Neutrophil (primary cell): ENCODE measurements at regions not wholly inside any gene's neighbourhood (a gene's known extent, or its start where the extent isn't known, plus 50 kb on each side); places are given as distances from the start of the nearest gene placed in this dataset.

Source experiments
- H3K27ac ChIP-seq: fragments of 200-600 bp; sonication (generic); 2 replicates; pipeline ENCODE4 v1.5.1; 2016; ENCODE audit warnings: mild to moderate bottlenecking, moderate library complexity
- H3K27me3 ChIP-seq: fragments of 200-600 bp; sonication (generic); 2 replicates; pipeline ENCODE4 v1.6.0; 2016; ENCODE audit warnings: mild to moderate bottlenecking
- H3K36me3 ChIP-seq: fragments of 200-600 bp; sonication (generic); 2 replicates; pipeline ENCODE4 v1.5.1; 2017
- H3K4me1 ChIP-seq, 2 experiments: fragments of 200-600 bp in 1 of 2; sonication (generic) in 1 of 2; 1 replicate in 1 of 2; 2 replicates in 1 of 2; pipeline versions ENCODE4 v1.5.1 to v1.6.1; 2013 to 2016; ENCODE audit warnings: low read depth in 1 of 2, low read length in 1 of 2, mild to moderate bottlenecking in 1 of 2, moderate library complexity in 1 of 2; ENCODE audit not compliant: control insufficient read depth in 1 of 2, insufficient read depth in 1 of 2
- H3K4me3 ChIP-seq, 2 experiments: fragments of 200-600 bp in 1 of 2; sonication (generic) in 1 of 2; 1 replicate in 1 of 2; 2 replicates in 1 of 2; pipeline ENCODE4 v1.5.1; 2013 to 2016; ENCODE audit warnings: low read depth in 1 of 2, low read length in 1 of 2, mild to moderate bottlenecking in 1 of 2, moderate library complexity in 1 of 2
- H3K9me3 ChIP-seq: fragments of 200-600 bp; sonication (generic); 2 replicates; pipeline ENCODE4 v1.5.1; 2016
- TF ChIP-seq, protein P1 (sequence below): fragments of 200-600 bp; sonication (generic); IDR thresholded peaks from 2 replicates; pipeline ENCODE4 v1.5.1; 2016; ENCODE audit warnings: antibody characterized with exemption

DNA sequence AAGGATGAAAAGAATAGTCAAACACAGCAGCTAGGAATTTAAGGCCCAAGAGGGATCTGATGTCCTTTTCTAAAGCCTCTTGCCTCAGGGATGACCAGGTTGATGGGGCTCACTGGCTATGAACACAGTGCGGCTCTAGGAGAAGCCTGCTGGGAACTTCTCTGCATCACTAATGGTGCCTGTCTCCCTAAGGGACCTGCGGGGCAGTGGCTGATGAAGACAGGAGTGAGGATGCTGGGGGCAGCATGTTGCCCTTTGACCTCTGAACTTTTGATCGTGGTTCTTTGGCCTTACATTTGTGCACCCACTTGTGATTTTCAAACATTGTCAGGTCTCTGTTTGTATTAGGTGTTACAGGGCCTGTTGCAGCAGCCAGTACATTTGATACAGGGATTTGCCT is 64.9 kb upstream of the KLHL25 start:
- Histone ChIP-seq H3K4me3 (no peak overlapping the region), H3K36me3 (no peaks in the 10 kb centered on the region), H3K4me1 (no peaks in the 10 kb centered on the region), H3K27ac (no peak overlapping the region), H3K27me3 (peaks cover 31% of the 10 kb centered on the region), H3K9me3 (no peaks in the 10 kb centered on the region)
- TF ChIP-seq, protein P1, sequence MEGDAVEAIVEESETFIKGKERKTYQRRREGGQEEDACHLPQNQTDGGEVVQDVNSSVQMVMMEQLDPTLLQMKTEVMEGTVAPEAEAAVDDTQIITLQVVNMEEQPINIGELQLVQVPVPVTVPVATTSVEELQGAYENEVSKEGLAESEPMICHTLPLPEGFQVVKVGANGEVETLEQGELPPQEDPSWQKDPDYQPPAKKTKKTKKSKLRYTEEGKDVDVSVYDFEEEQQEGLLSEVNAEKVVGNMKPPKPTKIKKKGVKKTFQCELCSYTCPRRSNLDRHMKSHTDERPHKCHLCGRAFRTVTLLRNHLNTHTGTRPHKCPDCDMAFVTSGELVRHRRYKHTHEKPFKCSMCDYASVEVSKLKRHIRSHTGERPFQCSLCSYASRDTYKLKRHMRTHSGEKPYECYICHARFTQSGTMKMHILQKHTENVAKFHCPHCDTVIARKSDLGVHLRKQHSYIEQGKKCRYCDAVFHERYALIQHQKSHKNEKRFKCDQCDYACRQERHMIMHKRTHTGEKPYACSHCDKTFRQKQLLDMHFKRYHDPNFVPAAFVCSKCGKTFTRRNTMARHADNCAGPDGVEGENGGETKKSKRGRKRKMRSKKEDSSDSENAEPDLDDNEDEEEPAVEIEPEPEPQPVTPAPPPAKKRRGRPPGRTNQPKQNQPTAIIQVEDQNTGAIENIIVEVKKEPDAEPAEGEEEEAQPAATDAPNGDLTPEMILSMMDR: no peak

DNA sequence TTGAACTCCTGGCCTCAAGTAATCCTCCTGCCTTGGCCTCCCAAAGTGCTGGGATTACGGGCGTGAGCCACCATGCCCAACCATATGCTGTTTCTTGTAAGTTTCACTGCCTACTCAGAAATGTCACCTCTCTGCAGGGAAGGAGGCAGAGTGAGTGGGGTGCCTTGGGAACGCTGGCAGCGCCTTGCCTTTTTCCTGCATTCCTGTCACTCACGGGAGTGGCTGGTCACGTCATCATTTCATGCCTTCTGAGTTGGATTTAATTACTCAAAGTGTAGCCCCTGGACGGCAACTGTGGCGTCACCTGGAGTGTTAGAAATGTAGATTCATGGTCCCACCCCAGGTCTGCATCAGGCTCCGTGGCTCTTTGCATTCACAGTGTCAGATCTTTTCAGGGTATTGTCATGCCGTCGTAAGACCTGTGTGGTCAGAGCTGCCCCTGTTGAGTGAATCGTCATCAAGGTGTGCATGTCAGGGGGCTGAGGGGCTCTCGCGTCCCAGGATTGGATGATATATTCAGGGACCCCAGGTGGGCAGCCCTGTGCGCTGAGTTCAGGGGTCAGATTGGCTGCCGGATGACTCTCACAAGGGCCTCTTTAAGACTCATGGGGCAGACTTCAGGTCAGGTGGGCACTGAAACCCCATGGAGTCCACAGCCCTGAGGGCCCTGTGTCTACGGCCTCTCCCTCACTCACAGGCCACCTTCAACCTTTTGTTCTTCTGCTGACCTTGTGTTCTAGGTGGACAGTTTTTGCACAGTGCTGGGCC is 65.9 kb upstream of the KLHL25 start:
- Histone ChIP-seq H3K27ac (no peak overlapping the region), H3K4me1 (no peaks in the 10 kb centered on the region), H3K9me3 (no peaks in the 10 kb centered on the region), H3K4me3 (no peak overlapping the region), H3K36me3 (no peaks in the 10 kb centered on the region), H3K27me3 (peaks cover 26% of the 10 kb centered on the region)
- TF ChIP-seq, protein P1: no peak

DNA sequence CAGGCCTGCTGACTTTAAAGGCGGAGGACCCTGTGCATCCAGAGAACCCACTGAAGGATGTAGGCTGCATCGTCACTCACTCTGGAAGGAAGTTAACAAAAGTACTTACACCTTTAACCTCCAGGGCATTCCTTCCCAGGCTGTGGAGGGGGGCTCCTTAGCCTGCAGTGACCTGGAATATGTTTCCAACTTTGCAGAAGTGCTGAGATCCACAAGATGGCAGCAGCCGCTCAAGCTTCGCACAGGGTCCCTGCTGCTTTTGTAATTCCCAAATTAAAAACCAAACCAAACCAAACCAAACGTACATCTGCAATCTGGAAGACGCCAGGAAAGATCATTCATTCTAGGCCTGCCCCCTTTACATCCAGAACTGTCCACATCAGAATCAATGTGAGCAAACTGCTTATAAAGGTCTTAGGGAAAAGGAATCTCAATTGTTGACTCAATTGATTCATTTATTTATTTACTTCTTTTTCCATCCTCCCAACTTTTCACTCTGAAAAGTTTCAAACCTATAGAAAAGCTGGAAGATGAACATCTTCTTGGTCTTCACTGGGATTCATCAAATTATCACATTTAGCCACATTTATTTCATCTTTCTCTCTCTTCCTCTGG is 70.5 kb upstream of the KLHL25 start:
- Histone ChIP-seq H3K36me3 (no peaks in the 10 kb centered on the region), H3K27ac (no peak overlapping the region), H3K4me3 (no peak overlapping the region), H3K27me3 (peaks cover 7% of the 10 kb centered on the region), H3K4me1 (no peaks in the 10 kb centered on the region), H3K9me3 (no peaks in the 10 kb centered on the region)
- TF ChIP-seq, protein P1: no peak

DNA sequence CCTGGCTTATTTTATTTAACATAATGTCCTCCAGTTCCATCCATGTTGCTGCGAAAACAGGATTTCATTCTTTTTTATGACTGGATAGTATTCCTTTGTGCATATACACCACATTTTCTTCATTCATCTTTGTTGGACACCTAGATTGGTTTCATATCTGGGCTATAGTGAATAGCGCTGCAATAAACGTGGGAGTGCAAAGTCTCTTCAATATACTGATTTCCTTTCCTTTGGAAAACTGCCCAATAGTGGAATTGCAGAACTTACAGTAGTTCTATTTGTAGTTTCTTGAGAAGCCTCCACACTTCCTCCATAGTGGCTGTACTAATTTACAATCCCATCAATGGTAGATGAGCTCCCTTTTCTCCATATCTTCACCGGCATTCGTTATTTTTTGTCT is 72.5 kb upstream of the KLHL25 start:
- Histone ChIP-seq H3K27me3 (peaks cover 18% of the 10 kb centered on the region), H3K4me1 (no peaks in the 10 kb centered on the region), H3K4me3 (no peak overlapping the region), H3K9me3 (no peaks in the 10 kb centered on the region), H3K36me3 (no peaks in the 10 kb centered on the region), H3K27ac (no peak overlapping the region)
- TF ChIP-seq, protein P1: no peak

DNA sequence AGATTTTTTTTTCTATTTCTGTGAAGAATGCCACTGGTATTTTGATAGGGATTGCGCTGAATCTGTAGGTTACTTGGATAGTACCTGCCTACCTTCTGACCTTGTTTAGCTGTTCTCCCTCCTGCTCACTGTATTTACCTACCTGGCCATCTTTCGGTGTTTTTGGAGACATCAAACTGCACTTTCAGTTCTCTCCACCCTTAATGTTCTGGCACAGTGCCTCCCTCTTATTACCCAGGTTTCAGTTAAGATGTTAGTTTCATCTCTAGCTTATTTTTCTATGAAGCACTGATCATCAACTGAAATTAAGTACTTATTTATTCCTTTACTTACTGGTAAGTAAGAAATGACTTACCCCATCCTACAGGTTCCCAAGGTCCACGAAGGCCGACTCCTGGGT is 74.4 kb upstream of the KLHL25 start:
- Histone ChIP-seq H3K4me1 (no peaks in the 10 kb centered on the region), H3K27ac (no peak overlapping the region), H3K27me3 (peaks cover 20% of the 10 kb centered on the region), H3K9me3 (no peaks in the 10 kb centered on the region), H3K4me3 (no peak overlapping the region), H3K36me3 (no peaks in the 10 kb centered on the region)
- TF ChIP-seq, protein P1: no peak
